KOPT-K1 (cell line): ENCODE measurements at regions not wholly inside any gene's neighbourhood (a gene's known extent, or its start where the extent isn't known, plus 50 kb on each side); places are given as distances from the start of the nearest gene placed in this dataset.

ENCODE experiments used
- H3K27ac ChIP-seq: fragments of 200-600 bp; sonication (generic); 2 replicates; pipeline ENCODE4 v1.5.1; 2016; ENCODE audit warnings: antibody characterized with exemption, mild to moderate bottlenecking, low read depth, low read length; ENCODE audit not compliant: poor library complexity, severe bottlenecking
- H3K36me3 ChIP-seq: fragments of 200-600 bp; sonication (generic); 2 replicates; pipeline ENCODE4 v1.5.1; 2017; ENCODE audit warnings: antibody characterized with exemption, mild to moderate bottlenecking, low read length, moderate library complexity; ENCODE audit not compliant: insufficient read depth
- H3K9me3 ChIP-seq: fragments of 200-600 bp; sonication (generic); 2 replicates; pipeline ENCODE4 v1.5.1; 2017; ENCODE audit warnings: antibody characterized with exemption, low read length, mild to moderate bottlenecking; ENCODE audit not compliant: insufficient read depth, poor library complexity, severe bottlenecking

DNA sequence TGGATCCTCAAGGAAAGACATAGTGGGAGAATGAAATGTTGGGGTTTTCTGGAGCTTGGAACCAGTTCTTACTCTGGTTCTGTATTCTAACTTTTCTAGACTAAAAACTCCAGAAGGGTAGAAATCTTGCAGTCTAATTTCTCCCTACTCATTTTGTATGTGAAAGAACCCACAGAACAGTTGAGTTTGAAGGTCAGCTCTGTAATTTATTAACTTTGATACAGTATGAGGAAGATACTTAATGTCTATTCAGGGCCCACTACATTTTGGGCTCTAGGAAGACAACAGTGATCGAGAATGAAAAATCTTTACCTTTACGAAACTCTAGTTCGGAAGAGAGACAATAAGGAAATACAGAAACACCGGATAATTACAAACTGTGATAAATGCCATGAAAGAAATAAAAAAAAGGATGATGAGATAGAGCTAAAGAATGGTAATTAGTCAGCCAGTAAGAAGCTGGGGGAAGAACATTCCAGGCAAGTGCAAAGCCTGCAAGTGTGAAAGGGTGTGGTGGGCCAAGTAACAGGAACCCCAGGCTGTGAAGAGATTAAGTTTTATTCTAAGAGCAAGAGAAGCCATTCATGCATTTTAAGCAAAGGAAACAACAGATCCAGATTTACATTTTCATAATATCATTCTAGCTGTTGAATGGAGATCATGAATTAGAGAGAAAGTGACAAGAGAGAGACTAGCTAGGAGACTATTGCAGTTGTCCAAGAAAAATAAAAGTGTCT lies 159.9 kb upstream of the HMCN1 start:
- H3K36me3 ChIP-seq: no peaks in the 10 kb centered on the region
- H3K27ac ChIP-seq: no peak overlapping the region
- H3K9me3 ChIP-seq: peaks cover 14% of the 10 kb centered on the region

DNA sequence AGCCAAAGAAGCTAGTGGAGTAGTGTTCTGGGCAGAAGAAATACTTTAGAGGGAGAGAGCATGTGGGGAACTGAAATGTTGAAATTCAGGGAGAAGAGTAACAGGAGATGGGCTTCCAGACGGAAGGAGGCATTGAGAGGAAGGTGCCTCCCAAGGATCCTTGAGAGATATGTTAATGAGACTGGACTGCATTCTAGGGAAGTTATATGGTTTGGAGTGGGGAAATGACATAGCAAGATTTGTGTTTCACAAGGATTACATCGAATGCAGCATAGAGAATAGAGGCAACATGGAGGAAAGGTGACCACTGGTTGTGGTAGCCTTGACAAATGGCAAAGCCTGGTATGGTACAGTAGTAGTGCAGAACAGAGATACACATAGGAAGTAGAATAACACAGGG lies 160.5 kb upstream of the HMCN1 start:
- Histone ChIP-seq H3K36me3 (no peaks in the 10 kb centered on the region), H3K9me3 (peaks cover 8% of the 10 kb centered on the region), H3K27ac (no peak overlapping the region)

DNA sequence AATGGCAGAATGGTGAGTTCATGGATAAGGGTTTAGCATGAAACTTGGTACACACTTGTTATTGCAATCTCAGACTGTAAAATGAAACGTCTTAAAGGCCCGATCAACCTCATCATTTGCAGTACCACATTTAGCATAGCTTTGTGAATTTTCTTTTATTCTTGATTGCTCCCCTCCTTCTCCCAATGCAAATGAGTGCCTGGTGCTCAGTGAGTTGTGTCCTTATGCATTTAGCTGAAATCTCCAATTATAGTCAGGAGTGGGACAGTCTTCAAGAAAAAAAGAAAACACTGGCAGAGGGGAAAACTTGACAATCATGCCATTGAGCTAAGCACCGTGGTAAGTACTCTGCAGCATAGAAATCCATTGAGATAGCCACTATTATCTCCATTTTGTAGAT lies 161.0 kb upstream of the HMCN1 start:
- Histone ChIP-seq H3K27ac (no peak overlapping the region), H3K36me3 (no peaks in the 10 kb centered on the region), H3K9me3 (peaks cover 3% of the 10 kb centered on the region)

DNA sequence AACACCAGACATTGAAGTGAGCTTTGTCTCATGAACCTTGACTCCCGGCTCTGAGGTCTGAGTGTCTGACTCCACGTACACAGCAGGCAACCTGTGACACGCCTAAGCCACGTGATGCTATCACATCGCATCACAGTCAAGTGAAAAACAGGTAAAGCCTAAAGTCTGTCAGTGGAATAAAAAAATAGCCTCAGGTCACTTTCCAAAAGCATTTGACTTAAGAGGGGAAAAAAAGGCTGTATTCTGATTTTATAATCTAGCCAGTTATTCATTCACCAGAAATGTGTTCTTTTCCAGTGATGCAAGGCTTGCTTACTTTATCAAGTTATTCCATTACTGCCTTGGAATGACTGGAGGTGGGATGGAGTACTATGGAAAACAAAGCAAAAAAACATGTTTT lies 163.2 kb upstream of the HMCN1 start:
- Histone ChIP-seq H3K36me3 (no peaks in the 10 kb centered on the region), H3K27ac (no peak overlapping the region), H3K9me3 (no peaks in the 10 kb centered on the region)

DNA sequence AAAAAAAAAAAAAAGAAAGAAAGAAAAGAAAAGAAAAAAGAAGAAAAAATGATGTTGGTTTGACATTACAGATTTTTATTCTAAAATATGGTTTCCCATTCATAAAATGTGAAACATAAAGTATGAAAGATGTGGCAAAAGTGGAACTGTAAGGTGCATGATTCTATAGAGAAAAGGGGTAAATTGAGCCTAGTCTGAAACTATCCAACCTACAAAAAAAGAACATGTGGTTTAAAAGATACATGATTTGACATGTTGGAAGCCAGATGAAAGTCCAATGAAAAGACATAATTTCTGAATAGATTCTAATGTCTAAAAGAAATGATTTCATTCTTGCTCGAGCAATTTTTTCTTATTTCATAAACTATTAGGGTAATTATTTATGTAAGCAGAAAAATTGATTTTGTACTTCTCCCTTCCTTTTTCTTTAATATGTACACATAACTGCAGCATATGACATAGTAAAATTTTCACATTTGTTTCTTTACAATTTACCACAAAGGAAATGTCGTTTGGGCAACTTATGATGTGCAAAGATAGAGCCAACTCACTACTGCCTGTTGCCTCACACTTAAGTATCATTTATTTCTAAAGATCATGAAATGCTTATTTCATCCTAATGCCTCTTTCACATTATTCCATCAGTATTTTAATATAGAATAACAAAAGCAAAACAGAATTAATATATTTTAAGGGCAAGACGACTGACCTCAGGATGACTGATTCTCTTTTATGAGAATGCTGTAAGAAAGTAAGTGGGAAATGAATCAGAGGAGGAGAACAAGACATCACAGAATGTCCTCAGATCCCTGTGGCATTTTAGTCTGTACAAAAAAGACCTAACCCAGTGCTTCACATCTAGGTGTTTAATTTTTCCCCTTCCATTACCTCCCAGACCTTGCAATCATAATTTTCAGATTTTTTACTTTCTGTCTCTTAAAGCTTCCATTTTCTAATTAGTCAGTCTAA lies 165.8 kb upstream of the HMCN1 start:
- Histone ChIP-seq H3K36me3 (no peaks in the 10 kb centered on the region), H3K9me3 (no peaks in the 10 kb centered on the region), H3K27ac (no peak overlapping the region)

DNA sequence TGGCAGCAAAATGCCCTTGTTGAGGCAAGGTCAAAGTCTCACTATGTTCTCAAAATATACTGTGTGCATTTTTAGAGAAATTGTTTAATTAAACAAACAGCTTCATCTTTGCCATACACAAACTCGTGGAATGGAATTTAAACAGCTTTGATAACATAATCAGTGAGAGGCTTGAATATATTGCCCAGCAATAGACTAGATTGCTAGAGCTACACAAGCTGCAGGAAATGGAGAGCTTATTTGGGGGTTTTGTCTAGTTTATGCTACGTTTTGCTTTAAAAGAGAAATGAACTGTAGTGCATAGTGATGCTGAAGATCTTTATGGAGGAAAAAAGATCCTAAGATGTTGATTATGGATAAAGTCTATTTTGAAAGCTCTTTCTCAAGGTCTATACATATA lies 166.8 kb upstream of the HMCN1 start:
- H3K9me3 ChIP-seq: no peaks in the 10 kb centered on the region
- no peaks in the 10 kb centered on the region for H3K36me3 ChIP-seq
- H3K27ac ChIP-seq: no peak overlapping the region

DNA sequence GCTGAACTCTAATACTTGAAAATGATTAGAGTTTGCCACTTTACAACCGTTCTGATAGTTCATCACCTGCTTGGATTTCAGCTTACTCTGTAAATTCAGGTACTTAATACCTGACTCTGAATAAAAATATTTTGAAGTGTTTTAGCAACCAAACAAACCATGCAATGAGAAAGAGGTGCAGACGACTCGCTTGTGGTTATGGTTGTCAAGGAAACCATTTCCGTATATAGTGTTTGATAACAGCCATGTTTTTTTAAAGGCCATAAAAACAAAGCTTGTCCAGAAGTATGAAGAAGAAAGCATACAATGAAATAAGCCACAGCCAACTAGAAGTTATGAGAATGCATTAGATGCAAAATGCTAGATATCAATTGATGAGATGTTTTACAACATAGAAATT lies 167.2 kb upstream of the HMCN1 start:
- Histone ChIP-seq H3K9me3 (no peaks in the 10 kb centered on the region), H3K27ac (no peak overlapping the region)

DNA sequence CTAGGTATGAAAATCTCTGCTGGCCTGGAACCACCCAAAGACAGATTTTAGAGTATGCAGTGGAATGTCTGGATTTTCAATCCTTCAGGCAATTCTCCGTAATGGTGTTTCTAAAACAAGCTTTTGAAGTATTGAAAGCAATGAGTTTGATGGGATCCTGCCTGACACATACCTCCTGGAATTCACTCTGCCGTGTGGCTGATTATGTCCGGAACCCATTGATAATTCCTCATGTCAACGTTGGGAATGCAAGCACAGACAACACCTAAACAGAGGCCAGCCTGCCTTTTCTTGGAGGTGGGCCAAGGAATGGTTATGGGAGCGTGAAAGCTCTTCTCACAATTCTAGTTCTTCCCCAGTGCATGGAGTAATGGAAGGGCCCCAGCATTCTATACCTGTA lies 168.9 kb upstream of the HMCN1 start:
- H3K9me3 ChIP-seq: no peaks in the 10 kb centered on the region
- no peaks in the 10 kb centered on the region for H3K36me3 ChIP-seq
- no peak overlapping the region for H3K27ac ChIP-seq

More for the DNA sequence above, 167.2 kb upstream of the HMCN1 start:
- H3K36me3 ChIP-seq: no peaks in the 10 kb centered on the region

DNA sequence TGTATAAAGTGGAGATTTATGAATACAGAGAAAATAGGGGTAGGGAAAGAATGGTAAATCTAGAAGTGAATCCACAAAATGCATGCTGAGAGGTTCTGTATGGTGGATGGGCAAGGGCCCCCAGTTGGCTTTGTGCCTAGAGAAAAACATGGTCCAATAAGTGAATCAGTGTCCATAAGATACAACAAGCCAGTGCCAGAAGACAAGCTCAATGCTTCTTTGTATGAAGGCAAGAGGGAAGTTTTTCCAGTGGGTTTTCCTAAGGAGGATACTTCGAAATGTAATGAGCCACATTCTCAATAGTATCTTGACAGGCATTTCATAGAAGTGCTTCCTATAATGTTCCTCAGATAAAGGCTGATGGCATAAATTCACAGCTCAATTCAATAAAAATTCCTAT lies 169.4 kb upstream of the HMCN1 start:
- no peaks in the 10 kb centered on the region for H3K36me3 ChIP-seq
- no peaks in the 10 kb centered on the region for H3K9me3 ChIP-seq
- no peak overlapping the region for H3K27ac ChIP-seq

DNA sequence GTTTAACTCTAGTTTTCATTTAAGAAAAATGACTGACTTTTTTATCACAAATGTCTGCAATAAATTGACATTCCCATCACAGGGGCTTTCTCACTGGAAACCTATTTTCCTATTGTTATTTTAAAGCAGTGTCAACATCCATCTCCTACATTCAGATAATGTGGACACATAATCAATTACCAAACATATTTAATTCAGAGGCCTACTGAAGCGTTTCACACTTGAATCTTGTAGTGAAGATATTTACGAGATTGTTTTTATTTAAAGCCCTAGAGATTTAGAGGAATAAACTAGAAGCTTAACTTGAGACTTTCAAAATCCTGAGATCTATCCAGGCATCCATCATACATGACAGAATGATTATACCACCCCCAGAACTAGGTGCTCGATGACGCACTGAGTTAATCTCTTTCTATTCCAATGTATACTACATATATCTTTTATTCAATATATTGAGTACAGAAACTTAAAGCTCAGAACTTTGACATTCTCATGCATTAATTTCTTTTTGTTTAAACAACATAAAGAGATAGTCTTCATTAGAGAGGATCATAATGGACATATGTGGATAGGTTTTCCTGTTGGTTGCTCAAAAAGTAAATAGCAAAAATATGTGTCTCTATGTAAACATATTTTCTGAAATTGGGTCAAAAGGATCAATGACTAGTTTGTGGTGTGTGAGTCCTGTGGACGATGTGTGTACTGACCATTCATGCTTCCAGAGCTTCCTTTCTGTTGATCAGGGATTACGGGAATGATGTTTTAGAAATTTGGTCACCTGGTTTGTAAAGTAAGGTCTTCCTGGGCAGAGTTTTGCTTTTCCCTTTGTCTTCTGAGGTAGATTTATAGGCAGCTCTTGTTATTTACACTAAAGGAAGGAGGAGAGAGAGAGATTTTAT lies 171.5 kb upstream of the HMCN1 start:
- no peaks in the 10 kb centered on the region for H3K9me3 ChIP-seq
- no peak overlapping the region for H3K27ac ChIP-seq
- H3K36me3 ChIP-seq: no peaks in the 10 kb centered on the region

DNA sequence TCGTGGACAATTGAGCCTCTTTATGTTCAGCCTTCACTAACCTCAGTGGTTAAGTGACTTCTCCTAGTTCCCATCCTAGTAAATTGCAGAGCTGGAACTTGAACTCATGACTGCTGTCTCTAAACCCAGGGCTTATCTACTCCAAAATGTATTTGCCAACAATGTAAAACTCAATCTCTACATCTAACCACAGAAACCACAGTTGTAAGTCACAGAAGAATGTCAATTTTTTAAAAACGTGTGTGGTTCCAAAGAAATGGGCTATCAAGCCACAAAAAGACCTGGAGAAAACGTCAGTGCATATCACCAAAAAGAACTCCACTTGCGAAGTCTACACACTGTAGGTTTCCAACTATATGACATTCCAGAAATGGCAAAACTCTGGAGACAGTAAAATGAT lies 172.6 kb upstream of the HMCN1 start:
- H3K9me3 ChIP-seq: no peaks in the 10 kb centered on the region
- no peak overlapping the region for H3K27ac ChIP-seq

DNA sequence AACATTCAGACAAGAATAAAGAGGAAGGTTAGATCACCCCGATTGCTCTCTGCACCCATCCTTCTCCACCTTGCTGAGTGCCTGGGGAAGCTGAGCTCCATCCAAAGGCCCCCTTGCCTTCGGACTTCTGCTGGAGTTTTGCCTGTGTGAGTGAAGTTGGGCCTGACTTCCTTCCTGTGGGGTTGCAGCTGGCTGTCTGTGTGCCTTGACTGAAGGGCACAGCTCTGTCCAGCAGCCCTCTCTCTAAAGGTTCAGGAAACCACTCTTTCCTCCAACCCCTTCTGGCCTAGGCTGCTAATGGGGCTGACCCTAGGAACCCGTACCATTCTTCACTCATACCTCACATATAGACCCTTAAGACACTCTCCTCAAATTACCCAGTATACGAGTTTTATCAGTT lies 173.4 kb upstream of the HMCN1 start:
- Histone ChIP-seq H3K27ac (peak overlapping the region; percentile 34), H3K36me3 (no peaks in the 10 kb centered on the region), H3K9me3 (no peaks in the 10 kb centered on the region)

More for the DNA sequence above, 172.6 kb upstream of the HMCN1 start:
- no peaks in the 10 kb centered on the region for H3K36me3 ChIP-seq

DNA sequence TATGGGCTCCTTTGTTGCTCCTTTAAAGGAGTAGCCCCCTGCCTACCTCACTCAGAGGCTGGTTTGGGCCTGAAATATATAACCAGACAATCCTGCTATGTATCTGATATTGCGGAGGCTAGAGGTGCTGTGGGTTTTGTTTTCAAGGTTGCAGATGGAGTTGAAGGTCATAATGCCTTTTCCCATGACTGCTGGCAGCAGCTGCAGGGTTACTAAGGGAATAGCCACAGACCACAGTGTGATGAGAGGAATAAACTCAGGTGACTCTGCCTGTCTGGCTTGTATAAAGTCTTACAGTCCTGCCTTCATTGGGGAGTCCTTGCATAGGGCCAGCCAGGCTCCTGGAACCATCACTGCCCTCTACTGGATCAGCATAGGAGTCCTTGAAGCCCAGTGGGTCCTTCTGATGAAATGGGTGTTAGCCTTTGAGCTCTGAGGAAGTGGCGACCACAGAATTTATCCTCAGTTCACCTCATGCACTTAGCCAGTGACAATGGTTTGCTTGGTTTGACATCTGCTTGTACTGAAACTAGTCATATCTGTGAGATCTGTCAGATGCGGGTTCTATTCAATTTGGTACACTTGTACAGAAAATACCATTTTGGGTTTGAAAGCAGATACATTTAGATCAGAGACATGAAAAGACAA lies 174.4 kb upstream of the HMCN1 start:
- H3K9me3 ChIP-seq: no peaks in the 10 kb centered on the region
- H3K27ac ChIP-seq: peak overlapping the region; percentile 34
- H3K36me3 ChIP-seq: no peaks in the 10 kb centered on the region

DNA sequence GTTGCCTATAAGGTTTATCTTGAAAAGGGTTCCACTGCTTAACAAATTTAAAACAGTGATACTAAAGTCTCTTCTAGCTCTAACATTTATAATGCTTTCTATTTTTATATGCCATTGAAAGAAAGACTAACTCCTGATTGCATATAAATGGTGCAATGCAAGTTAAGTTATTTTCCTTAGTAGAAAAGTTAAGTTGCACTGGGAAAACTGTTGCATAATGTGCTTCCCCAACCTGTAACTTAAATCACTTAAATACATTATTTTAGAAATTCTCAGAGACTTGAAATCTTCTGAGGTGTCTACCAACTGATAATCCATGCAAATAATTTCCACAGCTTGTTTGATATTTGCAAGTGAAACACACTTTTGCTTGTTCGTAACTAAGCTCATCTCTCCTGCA lies 175.0 kb upstream of the HMCN1 start:
- Histone ChIP-seq H3K9me3 (no peaks in the 10 kb centered on the region), H3K36me3 (no peaks in the 10 kb centered on the region), H3K27ac (peak overlapping the region; percentile 34)
